ENCODE measurements at regions not wholly inside any gene's neighbourhood (a gene's known extent, or its start where the extent isn't known, plus 50 kb on each side); places are given as distances from the start of the nearest gene placed in this dataset.

DNA sequence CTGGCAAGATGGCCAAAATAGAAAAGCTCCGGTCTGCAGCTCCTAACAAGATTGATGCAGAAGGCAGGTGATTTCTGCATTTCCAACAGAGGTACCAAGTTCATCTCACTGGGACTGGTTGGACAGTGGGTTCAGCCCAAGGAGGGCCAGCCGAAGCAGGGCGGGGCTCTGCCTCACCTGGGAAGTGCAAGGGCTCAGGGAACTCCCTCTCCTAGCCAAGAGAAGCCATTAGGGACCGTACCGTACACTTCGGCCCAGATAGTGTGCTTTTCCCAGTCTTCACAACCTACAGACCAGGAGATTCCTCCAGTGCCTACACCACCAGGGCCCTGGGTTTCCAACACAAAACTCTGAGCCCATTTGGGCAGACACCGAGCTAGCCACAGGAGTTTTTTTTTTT lies 277.8 kb downstream of the SLCO4C1 start:
- ATAC-seq (ENCODE audit: low read depth): no peak
- H3K27me3 Mint-ChIP-seq: no peaks in the 10 kb centered on the region
- no peak overlapping the region for H3K4me3 Mint-ChIP-seq
- H3K27ac Mint-ChIP-seq: no peak overlapping the region
- H3K36me3 Mint-ChIP-seq: no peaks in the 10 kb centered on the region
- H3K9me3 Mint-ChIP-seq: peaks cover 3% of the 10 kb centered on the region
- no peaks in the 10 kb centered on the region for H3K4me1 Mint-ChIP-seq
- DNase-seq (ENCODE audit: low spot score in 2 of 2): no peak

- no peaks in the 10 kb centered on the region for H3K4me1 Mint-ChIP-seq
- ATAC-seq (ENCODE audit: low read depth): no peak
- DNase-seq (ENCODE audit: low spot score in 2 of 2): no peak
- peaks cover 2% of the 10 kb centered on the region for H3K9me3 Mint-ChIP-seq
- H3K4me3 Mint-ChIP-seq: no peak overlapping the region
- no peaks in the 10 kb centered on the region for H3K27me3 Mint-ChIP-seq
- no peak overlapping the region for H3K27ac Mint-ChIP-seq
- no peaks in the 10 kb centered on the region for H3K36me3 Mint-ChIP-seq
Measured at GRCh38 chr5:102014371-102014770, 281.7 kb downstream of the SLCO4C1 start.

GRCh38 chr5:102010644-102011043 lies 285.4 kb downstream of the SLCO4C1 start:
- H3K4me3 Mint-ChIP-seq: no peak overlapping the region
- ATAC-seq (ENCODE audit: low read depth): no peak

DNA sequence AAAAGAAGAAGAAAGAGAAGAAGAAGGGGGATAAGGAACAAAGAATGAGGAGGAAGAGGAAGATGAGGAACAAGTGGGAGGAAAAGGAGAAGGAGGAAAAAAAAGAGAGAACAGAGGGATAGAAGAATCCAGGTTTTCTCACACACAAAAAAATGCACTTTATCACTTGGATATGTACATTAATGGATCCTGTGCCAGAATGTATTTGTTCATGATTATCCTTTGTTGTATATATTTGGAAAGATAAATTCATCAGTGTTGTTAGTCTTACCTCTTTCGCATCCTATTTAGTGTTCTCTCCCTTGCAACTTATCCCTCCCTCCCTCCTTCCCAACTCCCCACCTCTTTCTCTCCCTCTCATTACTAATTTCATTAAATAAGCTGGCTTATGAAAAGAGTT lies 298.8 kb downstream of the SLCO4C1 start:
- DNase-seq (ENCODE audit: low spot score in 2 of 2) (no peak), ATAC-seq (ENCODE audit: low read depth) (no peak)
- H3K27me3 Mint-ChIP-seq: no peaks in the 10 kb centered on the region
- no peak overlapping the region for H3K27ac Mint-ChIP-seq
- H3K4me3 Mint-ChIP-seq: no peak overlapping the region
- no peaks in the 10 kb centered on the region for H3K9me3 Mint-ChIP-seq
- no peaks in the 10 kb centered on the region for H3K36me3 Mint-ChIP-seq
- no peaks in the 10 kb centered on the region for H3K4me1 Mint-ChIP-seq

More at GRCh38 chr5:102010644-102011043, 285.4 kb downstream of the SLCO4C1 start:
- Mint-ChIP-seq H3K27me3 (no peaks in the 10 kb centered on the region), H3K4me1 (no peaks in the 10 kb centered on the region), H3K27ac (no peak overlapping the region), H3K9me3 (peaks cover 2% of the 10 kb centered on the region), H3K36me3 (no peaks in the 10 kb centered on the region)
- no peak for DNase-seq (ENCODE audit: low spot score in 2 of 2)

- no peaks in the 10 kb centered on the region for H3K9me3 Mint-ChIP-seq
- H3K36me3 Mint-ChIP-seq: no peaks in the 10 kb centered on the region
- H3K27ac Mint-ChIP-seq: no peak overlapping the region
- ATAC-seq (ENCODE audit: low read depth) (no peak), DNase-seq (ENCODE audit: low spot score in 2 of 2) (no peak)
- no peak overlapping the region for H3K4me3 Mint-ChIP-seq
- H3K4me1 Mint-ChIP-seq: no peaks in the 10 kb centered on the region
- H3K27me3 Mint-ChIP-seq: no peaks in the 10 kb centered on the region
Measured at GRCh38 chr5:101995585-101995984, 300.5 kb downstream of the SLCO4C1 start.

- H3K36me3 Mint-ChIP-seq: no peaks in the 10 kb centered on the region
- no peak for DNase-seq (ENCODE audit: low spot score in 2 of 2)
- H3K27me3 Mint-ChIP-seq: no peaks in the 10 kb centered on the region
- no peak overlapping the region for H3K27ac Mint-ChIP-seq
- H3K4me1 Mint-ChIP-seq: no peaks in the 10 kb centered on the region
- ATAC-seq (ENCODE audit: low read depth): no peak
- no peak overlapping the region for H3K4me3 Mint-ChIP-seq
- no peaks in the 10 kb centered on the region for H3K9me3 Mint-ChIP-seq
Measured at GRCh38 chr5:101991486-101991885, 304.6 kb downstream of the SLCO4C1 start.

GRCh38 chr5:101989659-101990058 lies 306.4 kb downstream of the SLCO4C1 start:
- peaks cover 2% of the 10 kb centered on the region for H3K9me3 Mint-ChIP-seq
- H3K4me3 Mint-ChIP-seq: no peak overlapping the region
- H3K27me3 Mint-ChIP-seq: no peaks in the 10 kb centered on the region
- ATAC-seq (ENCODE audit: low read depth): no peak
- no peak for DNase-seq (ENCODE audit: low spot score in 2 of 2)
- H3K27ac Mint-ChIP-seq: no peak overlapping the region
- no peaks in the 10 kb centered on the region for H3K36me3 Mint-ChIP-seq
- no peaks in the 10 kb centered on the region for H3K4me1 Mint-ChIP-seq

GRCh38 chr5:101977729-101978345 lies 318.2 kb downstream of the SLCO4C1 start:
- Mint-ChIP-seq H3K9me3 (no peaks in the 10 kb centered on the region), H3K27ac (no peak overlapping the region), H3K4me3 (no peak overlapping the region), H3K36me3 (no peaks in the 10 kb centered on the region), H3K27me3 (no peaks in the 10 kb centered on the region), H3K4me1 (no peaks in the 10 kb centered on the region)
- ATAC-seq (ENCODE audit: low read depth) (no peak), DNase-seq (ENCODE audit: low spot score in 2 of 2) (no peak)

- no peak for DNase-seq (ENCODE audit: low spot score in 2 of 2)
- no peaks in the 10 kb centered on the region for H3K9me3 Mint-ChIP-seq
- no peaks in the 10 kb centered on the region for H3K27me3 Mint-ChIP-seq
- H3K4me1 Mint-ChIP-seq: no peaks in the 10 kb centered on the region
- no peak for ATAC-seq (ENCODE audit: low read depth)
- no peak overlapping the region for H3K4me3 Mint-ChIP-seq
- H3K36me3 Mint-ChIP-seq: no peaks in the 10 kb centered on the region
- H3K27ac Mint-ChIP-seq: no peak overlapping the region
Measured at GRCh38 chr5:101976933-101977332, 319.2 kb downstream of the SLCO4C1 start.

GRCh38 chr5:101969742-101970141 lies 326.3 kb downstream of the SLCO4C1 start:
- no peak overlapping the region for H3K27ac Mint-ChIP-seq
- H3K27me3 Mint-ChIP-seq: no peaks in the 10 kb centered on the region
- DNase-seq (ENCODE audit: low spot score in 2 of 2): no peak
- H3K4me3 Mint-ChIP-seq: no peak overlapping the region
- H3K9me3 Mint-ChIP-seq: peaks cover 2% of the 10 kb centered on the region
- no peak for ATAC-seq (ENCODE audit: low read depth)
- no peaks in the 10 kb centered on the region for H3K36me3 Mint-ChIP-seq
- H3K4me1 Mint-ChIP-seq: no peaks in the 10 kb centered on the region

GRCh38 chr5:101966476-101966875 lies 329.6 kb downstream of the SLCO4C1 start:
- Mint-ChIP-seq H3K27ac (no peak overlapping the region), H3K9me3 (peaks cover 2% of the 10 kb centered on the region), H3K4me1 (no peaks in the 10 kb centered on the region), H3K4me3 (no peak overlapping the region), H3K27me3 (no peaks in the 10 kb centered on the region), H3K36me3 (no peaks in the 10 kb centered on the region)
- ATAC-seq (ENCODE audit: low read depth) (no peak), DNase-seq (ENCODE audit: low spot score in 2 of 2) (no peak)

DNA sequence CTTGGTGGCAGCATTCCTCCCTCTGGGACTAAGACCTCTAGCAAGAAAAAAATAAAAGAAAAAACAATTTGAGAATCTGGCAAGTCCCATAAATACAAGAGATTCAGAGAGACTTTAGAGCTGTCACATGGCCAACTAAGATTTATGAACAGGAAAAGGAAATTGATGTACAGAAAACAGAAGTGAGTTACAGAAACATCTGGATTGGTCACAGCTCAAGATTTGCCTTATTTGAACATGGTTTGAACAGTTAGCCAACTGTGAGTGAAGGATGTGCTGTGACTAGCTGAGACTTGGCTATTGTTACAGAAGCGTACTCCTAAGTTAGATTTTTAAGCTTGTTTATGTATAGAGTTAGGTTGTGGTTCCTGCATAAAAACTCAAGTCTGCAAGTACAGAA lies 340.2 kb downstream of the SLCO4C1 start:
- DNase-seq (ENCODE audit: low spot score in 2 of 2) (no peak), ATAC-seq (ENCODE audit: low read depth) (no peak)
- no peaks in the 10 kb centered on the region for H3K27me3 Mint-ChIP-seq
- no peaks in the 10 kb centered on the region for H3K4me1 Mint-ChIP-seq
- no peaks in the 10 kb centered on the region for H3K9me3 Mint-ChIP-seq
- H3K36me3 Mint-ChIP-seq: no peaks in the 10 kb centered on the region
- no peak overlapping the region for H3K4me3 Mint-ChIP-seq
- no peak overlapping the region for H3K27ac Mint-ChIP-seq

GRCh38 chr5:101950019-101950418 lies 346.1 kb downstream of the SLCO4C1 start:
- DNase-seq (ENCODE audit: low spot score in 2 of 2) (no peak), ATAC-seq (ENCODE audit: low read depth) (no peak)
- Mint-ChIP-seq H3K27ac (no peak overlapping the region), H3K4me1 (no peaks in the 10 kb centered on the region), H3K27me3 (no peaks in the 10 kb centered on the region), H3K36me3 (no peaks in the 10 kb centered on the region), H3K9me3 (no peaks in the 10 kb centered on the region), H3K4me3 (no peak overlapping the region)

GRCh38 chr5:101948615-101949014 lies 347.5 kb downstream of the SLCO4C1 start:
- no peak for DNase-seq (ENCODE audit: low spot score in 2 of 2)

GRCh38 chr5:101943784-101944183 lies 352.3 kb downstream of the SLCO4C1 start:
- DNase-seq (ENCODE audit: low spot score in 2 of 2) (no peak), ATAC-seq (ENCODE audit: low read depth) (no peak)
- Mint-ChIP-seq H3K27ac (no peak overlapping the region), H3K36me3 (no peaks in the 10 kb centered on the region), H3K4me1 (no peaks in the 10 kb centered on the region), H3K27me3 (no peaks in the 10 kb centered on the region), H3K4me3 (no peak overlapping the region), H3K9me3 (peaks cover 2% of the 10 kb centered on the region)

More at GRCh38 chr5:101948615-101949014, 347.5 kb downstream of the SLCO4C1 start:
- H3K4me3 Mint-ChIP-seq: no peak overlapping the region
- peaks cover 2% of the 10 kb centered on the region for H3K9me3 Mint-ChIP-seq
- H3K4me1 Mint-ChIP-seq: no peaks in the 10 kb centered on the region
- no peak for ATAC-seq (ENCODE audit: low read depth)
- H3K36me3 Mint-ChIP-seq: no peaks in the 10 kb centered on the region
- H3K27me3 Mint-ChIP-seq: no peaks in the 10 kb centered on the region
- H3K27ac Mint-ChIP-seq: no peak overlapping the region

All from memory B cell (primary cell).